ENCODE measurements at regions not wholly inside any gene's neighbourhood (a gene's known extent, or its start where the extent isn't known, plus 50 kb on each side); places are given as distances from the start of the nearest gene placed in this dataset.
A peak's percentile ranks its signal among the peaks of the same experiment; 100 is the strongest.

- peak; percentile 61 to 93 for DNase-seq
Observed at GRCh38 chr2:23124214-23124750, 260.7 kb upstream of the KLHL29 start.

- DNase-seq, result no peak
Observed at GRCh38 chr2:23127465-23127864, 257.5 kb upstream of the KLHL29 start.

GRCh38 chr2:23128684-23129292 lies 256.2 kb upstream of the KLHL29 start:
- no peak for DNase-seq

GRCh38 chr2:23131066-23131575 lies 253.9 kb upstream of the KLHL29 start:
- no peak for DNase-seq

GRCh38 chr2:23132000-23132399 lies 253.0 kb upstream of the KLHL29 start:
- no peak for DNase-seq

- no peak for DNase-seq
Observed at GRCh38 chr2:23132823-23133595, 252.0 kb upstream of the KLHL29 start.

- no peak for DNase-seq
Observed at GRCh38 chr2:23134726-23135125, 250.3 kb upstream of the KLHL29 start.

GRCh38 chr2:23135481-23136100 lies 249.4 kb upstream of the KLHL29 start:
- DNase-seq, result peak; percentile 52 to 80

- DNase-seq, result no peak
Observed at GRCh38 chr2:23137166-23137565, 247.8 kb upstream of the KLHL29 start.

GRCh38 chr2:23138701-23139100 lies 246.3 kb upstream of the KLHL29 start:
- no peak for DNase-seq

- no peak for DNase-seq
Observed at GRCh38 chr2:23145460-23145859, 239.5 kb upstream of the KLHL29 start.

- DNase-seq, result peak in 1 of 2 experiments; percentile 32
Observed at GRCh38 chr2:23146011-23146410, 239.0 kb upstream of the KLHL29 start.

GRCh38 chr2:23148342-23148741 lies 236.6 kb upstream of the KLHL29 start:
- no peak for DNase-seq

GRCh38 chr2:23149777-23150176 lies 235.2 kb upstream of the KLHL29 start:
- DNase-seq, result no peak

GRCh38 chr2:23153484-23153883 lies 231.5 kb upstream of the KLHL29 start:
- DNase-seq, result no peak

GRCh38 chr2:23155022-23155421 lies 230.0 kb upstream of the KLHL29 start:
- no peak for DNase-seq

GRCh38 chr2:23157812-23158211 lies 227.2 kb upstream of the KLHL29 start:
- DNase-seq, result no peak

- no peak for DNase-seq
Observed at GRCh38 chr2:23158306-23158705, 226.7 kb upstream of the KLHL29 start.

GRCh38 chr2:23159746-23160405 lies 225.1 kb upstream of the KLHL29 start:
- DNase-seq, result no peak

GRCh38 chr2:23164173-23164572 lies 220.8 kb upstream of the KLHL29 start:
- DNase-seq, result no peak

GRCh38 chr2:23169896-23170295 lies 215.1 kb upstream of the KLHL29 start:
- DNase-seq, result no peak

- no peak for DNase-seq
Observed at GRCh38 chr2:23171108-23171507, 213.9 kb upstream of the KLHL29 start.

GRCh38 chr2:23178396-23178795 lies 206.6 kb upstream of the KLHL29 start:
- DNase-seq, result no peak
